WTC11 (cell line): ENCODE measurements at regions not wholly inside any gene's neighbourhood (a gene's known extent, or its start where the extent isn't known, plus 50 kb on each side); places are given as distances from the start of the nearest gene placed in this dataset.

Source experiments
- ATAC-seq: fragments of 200-7000 bp; cut with Tn5 transposase; 2 replicates; pipeline ENCODE4 v1.10.0; 2021; ENCODE audit warnings: mild to moderate bottlenecking, moderate library complexity
- CTCF ChIA-PET: fragments of 300-600 bp; sonication (Branson Sonifier 250); formaldehyde crosslinking; loops from one replicate; lab custom pipeline; 2021; ENCODE audit warnings: antibody characterized with exemption; lab: Charles Lee
- POLR2A ChIA-PET: fragments of 350-600 bp; sonication (Branson Sonifier 250); formaldehyde crosslinking; loops from one replicate; lab custom pipeline; 2021; ENCODE audit warnings: antibody characterized with exemption; lab: Charles Lee
- DNase-seq: peaks from one replicate; pipeline ENCODE4 v3.0.0; 2021; ENCODE audit warnings: low spot score
- H3K27ac Mint-ChIP-seq: 2 replicates; pipeline ENCODE4 v1.8.0; 2021; ENCODE audit warnings: mixed read lengths
- H3K27me3 Mint-ChIP-seq: 2 replicates; pipeline ENCODE4 v1.8.0; 2021; ENCODE audit warnings: low read depth, mild to moderate bottlenecking, moderate library complexity, mixed read lengths
- H3K36me3 Mint-ChIP-seq: 2 replicates; pipeline ENCODE4 v1.8.0; 2021; ENCODE audit warnings: mixed read lengths
- H3K4me1 Mint-ChIP-seq: 2 replicates; pipeline ENCODE4 v1.8.0; 2022; ENCODE audit warnings: mixed read lengths
- H3K4me3 Mint-ChIP-seq: 2 replicates; pipeline ENCODE4 v1.8.0; 2021; ENCODE audit warnings: mild to moderate bottlenecking, moderate library complexity, mixed read lengths
- H3K9me3 Mint-ChIP-seq: 2 replicates; pipeline ENCODE4 v1.8.0; 2021; ENCODE audit warnings: mixed read lengths
- ATF3 ChIP-seq: sonication (generic); formaldehyde crosslinking; conservative IDR thresholded peaks from 2 replicates; pipeline ENCODE4 v1.8.1; 2022; ENCODE audit warnings: mild to moderate bottlenecking, missing genetic modification reagents
- CREM ChIP-seq: sonication (generic); formaldehyde crosslinking; IDR thresholded peaks from 2 replicates; pipeline ENCODE4 v1.8.1; 2022; ENCODE audit warnings: mild to moderate bottlenecking, missing genetic modification reagents, moderate library complexity
- EMX1 ChIP-seq: fragments of 250-450 bp; sonication (Bioruptor Pico); IDR thresholded peaks from 2 replicates; pipeline ENCODE4 v1.8.0; 2021; ENCODE audit warnings: mild to moderate bottlenecking
- ETV6 ChIP-seq: sonication (generic); formaldehyde crosslinking; IDR thresholded peaks from 2 replicates; pipeline ENCODE4 v1.8.1; 2022; ENCODE audit warnings: mild to moderate bottlenecking, missing genetic modification reagents
- FOXJ3 ChIP-seq: sonication (generic); formaldehyde crosslinking; IDR thresholded peaks from 2 replicates; pipeline ENCODE4 v1.9.0; 2021; ENCODE audit warnings: missing genetic modification reagents, mild to moderate bottlenecking, borderline replicate concordance
- GABPB1 ChIP-seq: sonication (generic); formaldehyde crosslinking; IDR thresholded peaks from 2 replicates; pipeline ENCODE4 v1.8.1; 2023; ENCODE audit warnings: mild to moderate bottlenecking, missing genetic modification reagents
- OVOL2 ChIP-seq: fragments of 250-450 bp; sonication (Bioruptor Pico); IDR thresholded peaks from 2 replicates; pipeline ENCODE4 v1.9.0; 2021; ENCODE audit warnings: mild to moderate bottlenecking, borderline replicate concordance
- RORB ChIP-seq: fragments of 250-450 bp; sonication (Bioruptor Pico); IDR thresholded peaks from 2 replicates; pipeline ENCODE4 v1.9.0; 2021; ENCODE audit warnings: mild to moderate bottlenecking
- SMAD3 ChIP-seq: sonication (generic); formaldehyde crosslinking; IDR thresholded peaks from 2 replicates; pipeline ENCODE4 v1.8.0; 2022; ENCODE audit warnings: missing genetic modification reagents, mild to moderate bottlenecking, borderline replicate concordance
- TCF7 ChIP-seq: sonication (generic); formaldehyde crosslinking; IDR thresholded peaks from 2 replicates; pipeline ENCODE4 v1.8.0; 2022; ENCODE audit warnings: mild to moderate bottlenecking, low read depth, missing genetic modification reagents, moderate library complexity
- TP53 ChIP-seq: sonication (generic); formaldehyde crosslinking; IDR thresholded peaks from 2 replicates; pipeline ENCODE4 v1.8.1; 2023; ENCODE audit warnings: mild to moderate bottlenecking, missing genetic modification reagents
- USF1 ChIP-seq: sonication (generic); formaldehyde crosslinking; IDR thresholded peaks from 2 replicates; pipeline ENCODE4 v1.8.0; 2022; ENCODE audit warnings: mild to moderate bottlenecking, missing genetic modification reagents
- USF2 ChIP-seq: sonication (generic); formaldehyde crosslinking; IDR thresholded peaks from 2 replicates; pipeline ENCODE4 v1.8.1; 2023; ENCODE audit warnings: mild to moderate bottlenecking, missing genetic modification reagents, moderate library complexity
- ZBTB21 ChIP-seq: sonication (generic); formaldehyde crosslinking; IDR thresholded peaks from 2 replicates; pipeline ENCODE4 v1.8.1; 2023; ENCODE audit warnings: mild to moderate bottlenecking, missing genetic modification reagents, borderline replicate concordance
- ZNF423 ChIP-seq: fragments of 250-450 bp; sonication (Bioruptor Pico); IDR thresholded peaks from 2 replicates; pipeline ENCODE4 v2.1.2; 2022; ENCODE audit warnings: mild to moderate bottlenecking, moderate library complexity
- TF ChIP-seq, protein P1 (sequence below): fragments of 250-450 bp; sonication (Bioruptor Pico); IDR thresholded peaks from 2 replicates; pipeline ENCODE4 v1.9.0; 2021; ENCODE audit warnings: mild to moderate bottlenecking, borderline replicate concordance
- TF ChIP-seq, protein P2 (sequence below): sonication (generic); formaldehyde crosslinking; IDR thresholded peaks from 2 replicates; pipeline ENCODE4 v1.8.0; 2023; ENCODE audit warnings: missing genetic modification reagents, mild to moderate bottlenecking, borderline replicate concordance
- TF ChIP-seq, protein P3 (sequence below): fragments of 250-450 bp; sonication (Bioruptor Pico); IDR thresholded peaks from 2 replicates; pipeline ENCODE4 v1.9.0; 2021; ENCODE audit warnings: mild to moderate bottlenecking
- TF ChIP-seq, protein P4 (sequence below): sonication (generic); formaldehyde crosslinking; IDR thresholded peaks from 2 replicates; pipeline ENCODE4 v1.8.0; 2022; ENCODE audit warnings: mild to moderate bottlenecking, missing genetic modification reagents

DNA sequence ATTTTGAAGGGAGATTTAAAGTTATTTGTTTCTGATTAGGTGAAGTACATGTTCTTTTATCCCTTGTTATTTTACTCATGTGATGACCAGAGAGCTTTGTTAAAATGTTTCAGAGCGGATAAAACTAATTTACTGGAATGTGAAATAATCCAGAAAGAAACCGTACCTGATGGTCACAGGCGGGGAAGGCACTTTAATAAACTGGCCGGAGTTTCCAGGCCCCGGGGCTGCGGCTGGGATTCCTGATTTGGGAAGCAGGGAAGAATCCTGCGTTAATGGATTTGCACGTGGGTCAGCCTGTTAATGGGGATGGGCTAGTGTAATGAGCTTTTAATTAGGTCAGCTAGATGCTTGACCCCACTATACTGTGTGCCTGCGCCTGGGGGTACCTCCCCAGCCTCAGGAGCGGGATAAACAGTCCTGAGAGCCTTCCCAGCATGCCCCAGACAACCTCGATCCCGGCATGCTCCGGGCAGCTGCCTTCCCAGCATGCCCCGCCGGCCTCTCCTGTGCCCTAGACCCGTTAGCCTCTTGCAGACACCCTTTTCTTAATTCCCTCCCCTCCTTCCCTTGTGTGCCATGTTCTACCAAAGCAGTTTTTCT lies 208.6 kb upstream of the CDKN3 start (continued):
- TF ChIP-seq, protein P1, sequence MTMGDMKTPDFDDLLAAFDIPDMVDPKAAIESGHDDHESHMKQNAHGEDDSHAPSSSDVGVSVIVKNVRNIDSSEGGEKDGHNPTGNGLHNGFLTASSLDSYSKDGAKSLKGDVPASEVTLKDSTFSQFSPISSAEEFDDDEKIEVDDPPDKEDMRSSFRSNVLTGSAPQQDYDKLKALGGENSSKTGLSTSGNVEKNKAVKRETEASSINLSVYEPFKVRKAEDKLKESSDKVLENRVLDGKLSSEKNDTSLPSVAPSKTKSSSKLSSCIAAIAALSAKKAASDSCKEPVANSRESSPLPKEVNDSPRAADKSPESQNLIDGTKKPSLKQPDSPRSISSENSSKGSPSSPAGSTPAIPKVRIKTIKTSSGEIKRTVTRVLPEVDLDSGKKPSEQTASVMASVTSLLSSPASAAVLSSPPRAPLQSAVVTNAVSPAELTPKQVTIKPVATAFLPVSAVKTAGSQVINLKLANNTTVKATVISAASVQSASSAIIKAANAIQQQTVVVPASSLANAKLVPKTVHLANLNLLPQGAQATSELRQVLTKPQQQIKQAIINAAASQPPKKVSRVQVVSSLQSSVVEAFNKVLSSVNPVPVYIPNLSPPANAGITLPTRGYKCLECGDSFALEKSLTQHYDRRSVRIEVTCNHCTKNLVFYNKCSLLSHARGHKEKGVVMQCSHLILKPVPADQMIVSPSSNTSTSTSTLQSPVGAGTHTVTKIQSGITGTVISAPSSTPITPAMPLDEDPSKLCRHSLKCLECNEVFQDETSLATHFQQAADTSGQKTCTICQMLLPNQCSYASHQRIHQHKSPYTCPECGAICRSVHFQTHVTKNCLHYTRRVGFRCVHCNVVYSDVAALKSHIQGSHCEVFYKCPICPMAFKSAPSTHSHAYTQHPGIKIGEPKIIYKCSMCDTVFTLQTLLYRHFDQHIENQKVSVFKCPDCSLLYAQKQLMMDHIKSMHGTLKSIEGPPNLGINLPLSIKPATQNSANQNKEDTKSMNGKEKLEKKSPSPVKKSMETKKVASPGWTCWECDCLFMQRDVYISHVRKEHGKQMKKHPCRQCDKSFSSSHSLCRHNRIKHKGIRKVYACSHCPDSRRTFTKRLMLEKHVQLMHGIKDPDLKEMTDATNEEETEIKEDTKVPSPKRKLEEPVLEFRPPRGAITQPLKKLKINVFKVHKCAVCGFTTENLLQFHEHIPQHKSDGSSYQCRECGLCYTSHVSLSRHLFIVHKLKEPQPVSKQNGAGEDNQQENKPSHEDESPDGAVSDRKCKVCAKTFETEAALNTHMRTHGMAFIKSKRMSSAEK (CRISPR knock-in tag), result no peak
- TF ChIP-seq ATF3 (CRISPR knock-in tag) (no peak), TP53 (CRISPR knock-in tag) (no peak), USF2 (no peak), SMAD3 (no peak), ETV6 (CRISPR knock-in tag) (no peak), EMX1 (CRISPR knock-in tag) (no peak), RORB (CRISPR knock-in tag) (no peak)
- TF ChIP-seq, protein P2, sequence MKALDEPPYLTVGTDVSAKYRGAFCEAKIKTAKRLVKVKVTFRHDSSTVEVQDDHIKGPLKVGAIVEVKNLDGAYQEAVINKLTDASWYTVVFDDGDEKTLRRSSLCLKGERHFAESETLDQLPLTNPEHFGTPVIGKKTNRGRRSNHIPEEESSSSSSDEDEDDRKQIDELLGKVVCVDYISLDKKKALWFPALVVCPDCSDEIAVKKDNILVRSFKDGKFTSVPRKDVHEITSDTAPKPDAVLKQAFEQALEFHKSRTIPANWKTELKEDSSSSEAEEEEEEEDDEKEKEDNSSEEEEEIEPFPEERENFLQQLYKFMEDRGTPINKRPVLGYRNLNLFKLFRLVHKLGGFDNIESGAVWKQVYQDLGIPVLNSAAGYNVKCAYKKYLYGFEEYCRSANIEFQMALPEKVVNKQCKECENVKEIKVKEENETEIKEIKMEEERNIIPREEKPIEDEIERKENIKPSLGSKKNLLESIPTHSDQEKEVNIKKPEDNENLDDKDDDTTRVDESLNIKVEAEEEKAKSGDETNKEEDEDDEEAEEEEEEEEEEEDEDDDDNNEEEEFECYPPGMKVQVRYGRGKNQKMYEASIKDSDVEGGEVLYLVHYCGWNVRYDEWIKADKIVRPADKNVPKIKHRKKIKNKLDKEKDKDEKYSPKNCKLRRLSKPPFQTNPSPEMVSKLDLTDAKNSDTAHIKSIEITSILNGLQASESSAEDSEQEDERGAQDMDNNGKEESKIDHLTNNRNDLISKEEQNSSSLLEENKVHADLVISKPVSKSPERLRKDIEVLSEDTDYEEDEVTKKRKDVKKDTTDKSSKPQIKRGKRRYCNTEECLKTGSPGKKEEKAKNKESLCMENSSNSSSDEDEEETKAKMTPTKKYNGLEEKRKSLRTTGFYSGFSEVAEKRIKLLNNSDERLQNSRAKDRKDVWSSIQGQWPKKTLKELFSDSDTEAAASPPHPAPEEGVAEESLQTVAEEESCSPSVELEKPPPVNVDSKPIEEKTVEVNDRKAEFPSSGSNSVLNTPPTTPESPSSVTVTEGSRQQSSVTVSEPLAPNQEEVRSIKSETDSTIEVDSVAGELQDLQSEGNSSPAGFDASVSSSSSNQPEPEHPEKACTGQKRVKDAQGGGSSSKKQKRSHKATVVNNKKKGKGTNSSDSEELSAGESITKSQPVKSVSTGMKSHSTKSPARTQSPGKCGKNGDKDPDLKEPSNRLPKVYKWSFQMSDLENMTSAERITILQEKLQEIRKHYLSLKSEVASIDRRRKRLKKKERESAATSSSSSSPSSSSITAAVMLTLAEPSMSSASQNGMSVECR (CRISPR knock-in tag), result no peak

DNA sequence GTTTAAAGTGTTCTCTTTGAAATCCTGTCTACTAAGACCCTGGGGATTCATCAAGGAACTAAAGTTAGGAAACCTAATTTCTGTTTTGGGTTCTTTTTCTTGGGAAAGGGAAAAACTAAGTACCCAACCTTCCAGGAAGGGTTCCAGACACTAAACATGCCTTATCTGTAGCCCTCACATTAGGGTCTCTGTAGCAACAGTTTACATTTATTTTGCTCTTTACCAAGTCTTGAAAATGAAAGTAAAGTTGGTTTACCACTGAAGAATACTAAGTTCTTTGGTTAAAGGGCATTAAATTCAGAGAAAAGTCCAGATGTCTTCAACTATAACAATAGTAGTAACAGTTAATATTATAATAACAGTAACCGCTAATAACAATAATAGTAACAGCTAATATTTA lies 207.5 kb upstream of the CDKN3 start:
- Mint-ChIP-seq H3K4me1 (peaks cover 16% of the 10 kb centered on the region), H3K27me3 (peaks cover 9% of the 10 kb centered on the region), H3K36me3 (no peaks in the 10 kb centered on the region), H3K4me3 (no peak overlapping the region), H3K27ac (no peak overlapping the region), H3K9me3 (no peaks in the 10 kb centered on the region)
- no peak for ATAC-seq
- ChIA-PET POLR2A (no interaction called here), CTCF (no interaction called here)
- no peak for DNase-seq
- no peak for TF ChIP-seq GABPB1 (CRISPR knock-in tag)
- no peak for TF ChIP-seq OVOL2 (CRISPR knock-in tag)
- no peak for TF ChIP-seq TCF7
- TF ChIP-seq SMAD3, result no peak
- TF ChIP-seq USF1, result no peak
- TF ChIP-seq FOXJ3 (CRISPR knock-in tag), result no peak
- TF ChIP-seq, protein P3, sequence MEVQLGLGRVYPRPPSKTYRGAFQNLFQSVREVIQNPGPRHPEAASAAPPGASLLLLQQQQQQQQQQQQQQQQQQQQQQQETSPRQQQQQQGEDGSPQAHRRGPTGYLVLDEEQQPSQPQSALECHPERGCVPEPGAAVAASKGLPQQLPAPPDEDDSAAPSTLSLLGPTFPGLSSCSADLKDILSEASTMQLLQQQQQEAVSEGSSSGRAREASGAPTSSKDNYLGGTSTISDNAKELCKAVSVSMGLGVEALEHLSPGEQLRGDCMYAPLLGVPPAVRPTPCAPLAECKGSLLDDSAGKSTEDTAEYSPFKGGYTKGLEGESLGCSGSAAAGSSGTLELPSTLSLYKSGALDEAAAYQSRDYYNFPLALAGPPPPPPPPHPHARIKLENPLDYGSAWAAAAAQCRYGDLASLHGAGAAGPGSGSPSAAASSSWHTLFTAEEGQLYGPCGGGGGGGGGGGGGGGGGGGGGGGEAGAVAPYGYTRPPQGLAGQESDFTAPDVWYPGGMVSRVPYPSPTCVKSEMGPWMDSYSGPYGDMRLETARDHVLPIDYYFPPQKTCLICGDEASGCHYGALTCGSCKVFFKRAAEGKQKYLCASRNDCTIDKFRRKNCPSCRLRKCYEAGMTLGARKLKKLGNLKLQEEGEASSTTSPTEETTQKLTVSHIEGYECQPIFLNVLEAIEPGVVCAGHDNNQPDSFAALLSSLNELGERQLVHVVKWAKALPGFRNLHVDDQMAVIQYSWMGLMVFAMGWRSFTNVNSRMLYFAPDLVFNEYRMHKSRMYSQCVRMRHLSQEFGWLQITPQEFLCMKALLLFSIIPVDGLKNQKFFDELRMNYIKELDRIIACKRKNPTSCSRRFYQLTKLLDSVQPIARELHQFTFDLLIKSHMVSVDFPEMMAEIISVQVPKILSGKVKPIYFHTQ (CRISPR knock-in tag), result no peak
- no peak for TF ChIP-seq ZNF423 (CRISPR knock-in tag)
- TF ChIP-seq ZBTB21, result no peak
- TF ChIP-seq CREM, result no peak
- TF ChIP-seq, protein P4, sequence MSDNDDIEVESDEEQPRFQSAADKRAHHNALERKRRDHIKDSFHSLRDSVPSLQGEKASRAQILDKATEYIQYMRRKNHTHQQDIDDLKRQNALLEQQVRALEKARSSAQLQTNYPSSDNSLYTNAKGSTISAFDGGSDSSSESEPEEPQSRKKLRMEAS (CRISPR knock-in tag), result no peak
